ENCODE measurements at regions not wholly inside any gene's neighbourhood (a gene's known extent, or its start where the extent isn't known, plus 50 kb on each side); places are given as distances from the start of the nearest gene placed in this dataset.

- no peak overlapping the region for H2BK12ac ChIP-seq (ENCODE audit: low read length)
- H3K36me3 ChIP-seq (ENCODE audit: control insufficient read depth in 1 of 2, insufficient read depth in 2 of 2, low read length in 2 of 2): no peaks in the 10 kb centered on the region
- no peaks in the 10 kb centered on the region for H3K27me3 ChIP-seq (ENCODE audit: insufficient read depth, low read length)
- H3K9ac ChIP-seq (ENCODE audit: low read length): no peak overlapping the region
- no peak overlapping the region for H2AK5ac ChIP-seq (ENCODE audit: low read length)
- no peaks in the 10 kb centered on the region for H3K79me2 ChIP-seq (ENCODE audit: control insufficient read depth, insufficient read depth, low read length, poor library complexity)
- DNase-seq: peak in 1 of 2 donors; percentile 75
- H4K8ac ChIP-seq (ENCODE audit: low read depth, low read length): no peak overlapping the region
- no peak overlapping the region for H3K23ac ChIP-seq (ENCODE audit: low read length)
- no peaks in the 10 kb centered on the region for H3K79me1 ChIP-seq (ENCODE audit: low read length)
- no peak overlapping the region for H4K12ac ChIP-seq (ENCODE audit: low read depth, low read length)
- H2AFZ ChIP-seq (ENCODE audit: insufficient read depth, low read length, poor library complexity): no peak overlapping the region
- H3K4me3 ChIP-seq (ENCODE audit: low read depth, low read length): no peak overlapping the region
- H3K9me3 ChIP-seq (ENCODE audit: insufficient read depth, low read depth, low read length): no peaks in the 10 kb centered on the region
- no peak overlapping the region for H2BK5ac ChIP-seq (ENCODE audit: low read depth, low read length, poor library complexity)
- no peak overlapping the region for H3K18ac ChIP-seq (ENCODE audit: low read length)
- no peak overlapping the region for H3K14ac ChIP-seq (ENCODE audit: low read length)
- no peaks in the 10 kb centered on the region for H3K4me1 ChIP-seq (ENCODE audit: control insufficient read depth in 1 of 2, insufficient read depth in 2 of 2, low read length in 2 of 2)
- no CpG with 5 or more reads among the region's 8 CpGs for WGBS (ENCODE audit: extremely low coverage, insufficient coverage, insufficient read length)
- H3K4ac ChIP-seq (ENCODE audit: low read depth, low read length): no peak overlapping the region
- no peak overlapping the region for H4K91ac ChIP-seq (ENCODE audit: low read depth, low read length)
- H3K27ac ChIP-seq (ENCODE audit: low read depth, low read length): no peak overlapping the region
- H2BK120ac ChIP-seq (ENCODE audit: insufficient read depth, low read length, poor library complexity): no peak overlapping the region
- no peak overlapping the region for H3K4me2 ChIP-seq (ENCODE audit: low read length)
Measured at GRCh38 chr14:62162998-62163589, 400.9 kb downstream of the SNAPC1 start.

- no peak overlapping the region for H3K4ac ChIP-seq (ENCODE audit: low read depth, low read length)
- H2AK5ac ChIP-seq (ENCODE audit: low read length): no peak overlapping the region
- H3K9ac ChIP-seq (ENCODE audit: low read length): no peak overlapping the region
- no peaks in the 10 kb centered on the region for H3K79me1 ChIP-seq (ENCODE audit: low read length)
- no peaks in the 10 kb centered on the region for H3K9me3 ChIP-seq (ENCODE audit: insufficient read depth, low read depth, low read length)
- H2AFZ ChIP-seq (ENCODE audit: insufficient read depth, low read length, poor library complexity): no peak overlapping the region
- H2BK12ac ChIP-seq (ENCODE audit: low read length): no peak overlapping the region
- no peak overlapping the region for H2BK120ac ChIP-seq (ENCODE audit: insufficient read depth, low read length, poor library complexity)
- DNase-seq: no peak
- no peaks in the 10 kb centered on the region for H3K27me3 ChIP-seq (ENCODE audit: insufficient read depth, low read length)
- no CpG with 5 or more reads among the region's 3 CpGs for WGBS (ENCODE audit: extremely low coverage, insufficient coverage, insufficient read length)
- no peak overlapping the region for H4K12ac ChIP-seq (ENCODE audit: low read depth, low read length)
- no peak overlapping the region for H3K18ac ChIP-seq (ENCODE audit: low read length)
- no peak overlapping the region for H3K27ac ChIP-seq (ENCODE audit: low read depth, low read length)
- no peak overlapping the region for H3K4me2 ChIP-seq (ENCODE audit: low read length)
- H2BK5ac ChIP-seq (ENCODE audit: low read depth, low read length, poor library complexity): no peak overlapping the region
- no peaks in the 10 kb centered on the region for H3K4me1 ChIP-seq (ENCODE audit: control insufficient read depth in 1 of 2, insufficient read depth in 2 of 2, low read length in 2 of 2)
- no peaks in the 10 kb centered on the region for H3K79me2 ChIP-seq (ENCODE audit: control insufficient read depth, insufficient read depth, low read length, poor library complexity)
- H4K91ac ChIP-seq (ENCODE audit: low read depth, low read length): no peak overlapping the region
- no peak overlapping the region for H4K8ac ChIP-seq (ENCODE audit: low read depth, low read length)
- no peaks in the 10 kb centered on the region for H3K36me3 ChIP-seq (ENCODE audit: control insufficient read depth in 1 of 2, insufficient read depth in 2 of 2, low read length in 2 of 2)
- no peak overlapping the region for H3K14ac ChIP-seq (ENCODE audit: low read length)
- H3K23ac ChIP-seq (ENCODE audit: low read length): no peak overlapping the region
- H3K4me3 ChIP-seq (ENCODE audit: low read depth, low read length): no peak overlapping the region
Measured at GRCh38 chr14:62168564-62169155, 406.4 kb downstream of the SNAPC1 start.

- WGBS (ENCODE audit: extremely low coverage, insufficient coverage, insufficient read length): no CpG with 5 or more reads among the region's 5 CpGs
- no peak overlapping the region for H2BK120ac ChIP-seq (ENCODE audit: insufficient read depth, low read length, poor library complexity)
- no peaks in the 10 kb centered on the region for H3K27me3 ChIP-seq (ENCODE audit: insufficient read depth, low read length)
- no peak overlapping the region for H3K9ac ChIP-seq (ENCODE audit: low read length)
- H3K4me1 ChIP-seq (ENCODE audit: control insufficient read depth in 1 of 2, insufficient read depth in 2 of 2, low read length in 2 of 2): no peaks in the 10 kb centered on the region
- no peak overlapping the region for H2BK5ac ChIP-seq (ENCODE audit: low read depth, low read length, poor library complexity)
- H3K14ac ChIP-seq (ENCODE audit: low read length): no peak overlapping the region
- no peak overlapping the region for H3K23ac ChIP-seq (ENCODE audit: low read length)
- no peaks in the 10 kb centered on the region for H3K79me1 ChIP-seq (ENCODE audit: low read length)
- no peak overlapping the region for H3K4ac ChIP-seq (ENCODE audit: low read depth, low read length)
- no peak overlapping the region for H3K4me2 ChIP-seq (ENCODE audit: low read length)
- DNase-seq: peak; percentile 68 to 84
- no peak overlapping the region for H2AFZ ChIP-seq (ENCODE audit: insufficient read depth, low read length, poor library complexity)
- H2BK12ac ChIP-seq (ENCODE audit: low read length): no peak overlapping the region
- H3K27ac ChIP-seq (ENCODE audit: low read depth, low read length): no peak overlapping the region
- no peak overlapping the region for H2AK5ac ChIP-seq (ENCODE audit: low read length)
- no peak overlapping the region for H4K12ac ChIP-seq (ENCODE audit: low read depth, low read length)
- H3K79me2 ChIP-seq (ENCODE audit: control insufficient read depth, insufficient read depth, low read length, poor library complexity): no peaks in the 10 kb centered on the region
- H4K8ac ChIP-seq (ENCODE audit: low read depth, low read length): no peak overlapping the region
- H4K91ac ChIP-seq (ENCODE audit: low read depth, low read length): no peak overlapping the region
- no peak overlapping the region for H3K18ac ChIP-seq (ENCODE audit: low read length)
- no peaks in the 10 kb centered on the region for H3K9me3 ChIP-seq (ENCODE audit: insufficient read depth, low read depth, low read length)
- no peaks in the 10 kb centered on the region for H3K36me3 ChIP-seq (ENCODE audit: control insufficient read depth in 1 of 2, insufficient read depth in 2 of 2, low read length in 2 of 2)
- H3K4me3 ChIP-seq (ENCODE audit: low read depth, low read length): no peak overlapping the region
Measured at GRCh38 chr14:62179367-62180018, 417.3 kb downstream of the SNAPC1 start.

- H2BK120ac ChIP-seq (ENCODE audit: insufficient read depth, low read length, poor library complexity): no peak overlapping the region
- no peak for DNase-seq
- H3K27ac ChIP-seq (ENCODE audit: low read depth, low read length): no peak overlapping the region
- H2BK12ac ChIP-seq (ENCODE audit: low read length): no peak overlapping the region
- H4K12ac ChIP-seq (ENCODE audit: low read depth, low read length): no peak overlapping the region
- no peak overlapping the region for H3K23ac ChIP-seq (ENCODE audit: low read length)
- H3K14ac ChIP-seq (ENCODE audit: low read length): no peak overlapping the region
- no CpG with 5 or more reads among the region's 3 CpGs for WGBS (ENCODE audit: extremely low coverage, insufficient coverage, insufficient read length)
- no peak overlapping the region for H2AK5ac ChIP-seq (ENCODE audit: low read length)
- H3K4me1 ChIP-seq (ENCODE audit: control insufficient read depth in 1 of 2, insufficient read depth in 2 of 2, low read length in 2 of 2): no peaks in the 10 kb centered on the region
- no peak overlapping the region for H2AFZ ChIP-seq (ENCODE audit: insufficient read depth, low read length, poor library complexity)
- no peak overlapping the region for H3K9ac ChIP-seq (ENCODE audit: low read length)
- no peak overlapping the region for H4K8ac ChIP-seq (ENCODE audit: low read depth, low read length)
- H2BK5ac ChIP-seq (ENCODE audit: low read depth, low read length, poor library complexity): no peak overlapping the region
- H3K79me1 ChIP-seq (ENCODE audit: low read length): no peaks in the 10 kb centered on the region
- no peak overlapping the region for H3K18ac ChIP-seq (ENCODE audit: low read length)
- no peaks in the 10 kb centered on the region for H3K9me3 ChIP-seq (ENCODE audit: insufficient read depth, low read depth, low read length)
- H3K4me3 ChIP-seq (ENCODE audit: low read depth, low read length): no peak overlapping the region
- H4K91ac ChIP-seq (ENCODE audit: low read depth, low read length): no peak overlapping the region
- no peak overlapping the region for H3K4ac ChIP-seq (ENCODE audit: low read depth, low read length)
- no peaks in the 10 kb centered on the region for H3K79me2 ChIP-seq (ENCODE audit: control insufficient read depth, insufficient read depth, low read length, poor library complexity)
- no peaks in the 10 kb centered on the region for H3K27me3 ChIP-seq (ENCODE audit: insufficient read depth, low read length)
- H3K4me2 ChIP-seq (ENCODE audit: low read length): no peak overlapping the region
- H3K36me3 ChIP-seq (ENCODE audit: control insufficient read depth in 1 of 2, insufficient read depth in 2 of 2, low read length in 2 of 2): no peaks in the 10 kb centered on the region
Measured at GRCh38 chr14:62181591-62181990, 419.4 kb downstream of the SNAPC1 start.

All from trophoblast cell (in vitro differentiated cells and primary cell).